ENCODE measurements at regions not wholly inside any gene's neighbourhood (a gene's known extent, or its start where the extent isn't known, plus 50 kb on each side); places are given as distances from the start of the nearest gene placed in this dataset.

DNA sequence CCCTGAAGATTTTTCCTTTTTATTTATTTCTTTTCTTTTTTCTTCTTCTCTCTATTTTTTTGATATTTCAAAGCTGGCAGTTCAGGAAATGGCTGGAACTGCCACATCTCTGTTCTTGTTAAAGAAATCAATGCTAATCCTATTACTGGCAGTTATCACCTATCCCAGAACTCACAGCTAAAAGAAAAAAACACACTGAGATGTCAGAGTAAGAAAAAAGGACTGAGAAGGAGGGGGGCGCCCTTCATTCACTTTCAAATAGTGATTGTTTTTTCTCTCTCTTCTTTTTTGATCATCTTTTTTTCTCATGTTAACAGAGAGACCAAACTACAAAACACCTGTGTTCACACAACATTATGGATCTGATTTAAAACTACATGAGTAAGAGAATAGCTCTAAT is 337.1 kb downstream of the IL20RB start:
- POLR2A ChIA-PET, result no interaction called here

DNA sequence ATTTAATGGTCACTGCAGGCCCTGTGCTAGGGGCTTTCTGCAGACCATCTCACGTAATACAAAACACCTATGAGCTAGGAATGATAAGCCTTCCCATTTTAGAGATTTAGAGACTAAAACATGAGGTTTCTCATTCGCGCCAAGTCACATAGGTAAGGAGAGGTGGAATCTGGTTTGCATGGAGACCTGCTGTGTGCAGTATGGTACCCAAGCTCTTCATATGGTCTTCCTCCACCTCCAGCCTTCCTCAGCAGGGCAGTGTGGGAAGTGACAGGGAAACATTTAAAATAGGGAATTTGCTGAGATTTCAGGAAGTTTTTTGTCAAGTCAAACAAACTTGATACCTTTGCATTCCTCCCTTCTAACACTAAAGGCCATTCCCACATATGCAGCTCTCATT is 337.6 kb downstream of the IL20RB start:
- TF ChIP-seq, protein P1, sequence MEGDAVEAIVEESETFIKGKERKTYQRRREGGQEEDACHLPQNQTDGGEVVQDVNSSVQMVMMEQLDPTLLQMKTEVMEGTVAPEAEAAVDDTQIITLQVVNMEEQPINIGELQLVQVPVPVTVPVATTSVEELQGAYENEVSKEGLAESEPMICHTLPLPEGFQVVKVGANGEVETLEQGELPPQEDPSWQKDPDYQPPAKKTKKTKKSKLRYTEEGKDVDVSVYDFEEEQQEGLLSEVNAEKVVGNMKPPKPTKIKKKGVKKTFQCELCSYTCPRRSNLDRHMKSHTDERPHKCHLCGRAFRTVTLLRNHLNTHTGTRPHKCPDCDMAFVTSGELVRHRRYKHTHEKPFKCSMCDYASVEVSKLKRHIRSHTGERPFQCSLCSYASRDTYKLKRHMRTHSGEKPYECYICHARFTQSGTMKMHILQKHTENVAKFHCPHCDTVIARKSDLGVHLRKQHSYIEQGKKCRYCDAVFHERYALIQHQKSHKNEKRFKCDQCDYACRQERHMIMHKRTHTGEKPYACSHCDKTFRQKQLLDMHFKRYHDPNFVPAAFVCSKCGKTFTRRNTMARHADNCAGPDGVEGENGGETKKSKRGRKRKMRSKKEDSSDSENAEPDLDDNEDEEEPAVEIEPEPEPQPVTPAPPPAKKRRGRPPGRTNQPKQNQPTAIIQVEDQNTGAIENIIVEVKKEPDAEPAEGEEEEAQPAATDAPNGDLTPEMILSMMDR (IDR thresholded peaks at IDR 0.05; ENCODE audit: insufficient read depth, low read depth, low read length), result no peak
- POLR2A ChIA-PET, result no interaction called here
- CTCF ChIA-PET, result no interaction called here

More for the DNA sequence above, 337.1 kb downstream of the IL20RB start:
- TF ChIP-seq, protein P1 (IDR thresholded peaks at IDR 0.05; ENCODE audit: insufficient read depth, low read depth, low read length), result no peak
- H3K27me3 ChIP-seq (ENCODE audit: control insufficient read depth, insufficient read depth, low read length), result no peaks in the 10 kb centered on the region
- DNase-seq (ENCODE audit: low read depth), result no peak
- H3K4me3 ChIP-seq (ENCODE audit: low read depth, low read length), result no peak overlapping the region
- CTCF ChIA-PET, result no interaction called here
- no peaks in the 10 kb centered on the region for H3K36me3 ChIP-seq (ENCODE audit: control insufficient read depth, insufficient read depth, low read length)

DNA sequence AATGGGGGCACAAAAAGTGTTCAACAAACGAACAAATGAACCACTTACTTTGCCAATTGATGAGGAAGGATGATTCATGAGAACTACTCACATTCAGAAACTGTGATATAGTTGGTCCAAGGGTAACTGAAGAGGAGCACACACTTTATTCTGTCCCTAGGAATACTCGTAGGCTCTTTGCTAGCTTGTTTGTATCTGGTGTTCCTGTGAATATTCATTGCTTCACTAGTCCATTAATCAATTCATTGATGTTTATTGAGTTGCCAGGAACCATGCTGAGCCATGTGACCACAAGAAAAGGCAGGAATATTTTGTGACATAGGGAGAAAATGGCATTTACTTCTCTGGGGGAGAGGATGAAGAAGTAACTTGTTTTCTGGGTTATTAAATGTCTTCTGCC is 338.3 kb downstream of the IL20RB start:
- DNase-seq (ENCODE audit: low read depth), result no peak
- CTCF ChIA-PET, result no interaction called here
- Histone ChIP-seq H3K27me3 (ENCODE audit: control insufficient read depth, insufficient read depth, low read length) (no peaks in the 10 kb centered on the region), H3K4me3 (ENCODE audit: low read depth, low read length) (no peak overlapping the region), H3K36me3 (ENCODE audit: control insufficient read depth, insufficient read depth, low read length) (no peaks in the 10 kb centered on the region)
- POLR2A ChIA-PET, result no interaction called here
- TF ChIP-seq, protein P1 (IDR thresholded peaks at IDR 0.05; ENCODE audit: insufficient read depth, low read depth, low read length), result no peak

More for the DNA sequence above, 337.6 kb downstream of the IL20RB start:
- no peaks in the 10 kb centered on the region for H3K36me3 ChIP-seq (ENCODE audit: control insufficient read depth, insufficient read depth, low read length)
- H3K4me3 ChIP-seq (ENCODE audit: low read depth, low read length), result no peak overlapping the region
- H3K27me3 ChIP-seq (ENCODE audit: control insufficient read depth, insufficient read depth, low read length), result no peaks in the 10 kb centered on the region
- DNase-seq (ENCODE audit: low read depth), result no peak

DNA sequence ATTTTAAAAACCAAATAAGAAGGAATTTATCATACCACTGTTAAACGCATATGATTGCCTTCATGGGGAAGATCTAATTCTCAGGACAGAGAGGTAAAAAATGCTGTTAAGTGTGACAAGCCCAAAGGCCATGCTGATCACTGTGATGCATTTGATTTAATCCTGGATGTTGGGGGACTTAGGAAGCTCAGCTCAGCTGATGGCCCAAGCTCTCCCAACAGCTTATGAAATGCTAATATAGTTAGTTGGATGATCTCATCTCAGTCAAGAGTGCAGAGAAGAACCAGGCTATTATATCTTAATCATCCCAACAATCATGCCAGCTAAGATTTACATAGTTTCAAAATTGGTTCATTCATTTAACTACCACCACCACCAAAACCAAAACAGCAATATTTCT is 340.0 kb downstream of the IL20RB start:
- ChIA-PET POLR2A (no interaction called here), CTCF (no interaction called here)
- no peak for DNase-seq (ENCODE audit: low read depth)
- Histone ChIP-seq H3K36me3 (ENCODE audit: control insufficient read depth, insufficient read depth, low read length) (no peaks in the 10 kb centered on the region), H3K4me3 (ENCODE audit: low read depth, low read length) (no peak overlapping the region), H3K27me3 (ENCODE audit: control insufficient read depth, insufficient read depth, low read length) (no peaks in the 10 kb centered on the region)
- TF ChIP-seq, protein P1 (IDR thresholded peaks at IDR 0.05; ENCODE audit: insufficient read depth, low read depth, low read length), result no peak

DNA sequence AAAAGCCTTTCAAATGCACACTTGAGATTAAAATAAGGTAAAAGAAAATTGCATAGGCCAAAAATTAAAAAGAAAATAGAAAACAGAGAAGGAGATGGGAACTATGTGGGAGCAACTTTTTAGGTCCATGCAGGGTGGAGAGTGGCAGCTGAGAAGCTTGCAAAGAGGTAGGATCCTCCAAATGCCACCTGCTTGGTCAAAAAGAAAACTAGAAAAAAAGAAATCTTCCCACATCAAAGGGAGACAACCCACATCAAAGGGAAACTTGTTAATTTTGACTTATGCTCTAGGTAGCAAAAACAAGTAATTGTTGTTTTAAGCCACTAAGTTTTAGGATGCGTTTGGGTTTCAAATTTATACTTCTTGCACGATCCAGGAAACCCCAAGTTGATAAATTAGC is 342.9 kb downstream of the IL20RB start:
- TF ChIP-seq, protein P1 (IDR thresholded peaks at IDR 0.05; ENCODE audit: insufficient read depth, low read depth, low read length), result no peak
- CTCF ChIA-PET, result no interaction called here
- Histone ChIP-seq H3K27me3 (ENCODE audit: control insufficient read depth, insufficient read depth, low read length) (no peaks in the 10 kb centered on the region), H3K36me3 (ENCODE audit: control insufficient read depth, insufficient read depth, low read length) (no peaks in the 10 kb centered on the region), H3K4me3 (ENCODE audit: low read depth, low read length) (no peak overlapping the region)
- DNase-seq (ENCODE audit: low read depth), result no peak
- POLR2A ChIA-PET, result no interaction called here
